ENCODE measurements at regions not wholly inside any gene's neighbourhood (a gene's known extent, or its start where the extent isn't known, plus 50 kb on each side); places are given as distances from the start of the nearest gene placed in this dataset.

GRCh38 chrY:15814241-15814640, 1289.9 kb downstream of the NLGN4Y start:
- TF ChIP-seq, protein P1, sequence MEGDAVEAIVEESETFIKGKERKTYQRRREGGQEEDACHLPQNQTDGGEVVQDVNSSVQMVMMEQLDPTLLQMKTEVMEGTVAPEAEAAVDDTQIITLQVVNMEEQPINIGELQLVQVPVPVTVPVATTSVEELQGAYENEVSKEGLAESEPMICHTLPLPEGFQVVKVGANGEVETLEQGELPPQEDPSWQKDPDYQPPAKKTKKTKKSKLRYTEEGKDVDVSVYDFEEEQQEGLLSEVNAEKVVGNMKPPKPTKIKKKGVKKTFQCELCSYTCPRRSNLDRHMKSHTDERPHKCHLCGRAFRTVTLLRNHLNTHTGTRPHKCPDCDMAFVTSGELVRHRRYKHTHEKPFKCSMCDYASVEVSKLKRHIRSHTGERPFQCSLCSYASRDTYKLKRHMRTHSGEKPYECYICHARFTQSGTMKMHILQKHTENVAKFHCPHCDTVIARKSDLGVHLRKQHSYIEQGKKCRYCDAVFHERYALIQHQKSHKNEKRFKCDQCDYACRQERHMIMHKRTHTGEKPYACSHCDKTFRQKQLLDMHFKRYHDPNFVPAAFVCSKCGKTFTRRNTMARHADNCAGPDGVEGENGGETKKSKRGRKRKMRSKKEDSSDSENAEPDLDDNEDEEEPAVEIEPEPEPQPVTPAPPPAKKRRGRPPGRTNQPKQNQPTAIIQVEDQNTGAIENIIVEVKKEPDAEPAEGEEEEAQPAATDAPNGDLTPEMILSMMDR (IDR thresholded peaks at IDR 0.05), result no peak
- TF ChIP-seq POLR2AphosphoS5 (IDR thresholded peaks at IDR 0.05), result no peak

Measured in upper lobe of left lung (tissue), 4 donors.